Psoas muscle (tissue), 7 donors: ENCODE measurements at regions not wholly inside any gene's neighbourhood (a gene's known extent, or its start where the extent isn't known, plus 50 kb on each side); places are given as distances from the start of the nearest gene placed in this dataset.
"Not testable (repeated sequence)": the region's sequence is repeated elsewhere in the genome, so short reads cannot be mapped to it uniquely, and the experiment has no call there.

Source experiments
- ATAC-seq, 4 donors: fragments of 200-7000 bp; cut with Tn5 transposase; one replicate each; pipeline ENCODE4 v1.9.1; 2020; ENCODE audit warnings: moderate library complexity in 3 of 4, mild to moderate bottlenecking in 2 of 4
- DNase-seq, 2 donors: peaks; one replicate each; pipeline ENCODE4 v3.0.0-alpha.2; 2020
- H3K27ac ChIP-seq: fragments of 200-600 bp; one replicate; pipeline ENCODE4 v1.8.0; 2022
- H3K27me3 ChIP-seq, 3 donors: fragments of 200-600 bp in 1 of 3; one replicate each; pipeline versions ENCODE4 v1.6.1 to v1.8.0; 2013 to 2022; ENCODE audit warnings: low read length in 2 of 3, mild to moderate bottlenecking in 2 of 3, moderate library complexity in 1 of 3; ENCODE audit not compliant: insufficient read depth in 3 of 3
- H3K36me3 ChIP-seq, 2 donors: fragments of 200-600 bp in 1 of 2; one replicate each; pipeline versions ENCODE4 v1.6.1 to v1.8.0; 2013 to 2022; ENCODE audit warnings: low read depth in 1 of 2, mild to moderate bottlenecking in 1 of 2, moderate library complexity in 1 of 2; ENCODE audit not compliant: insufficient read depth in 1 of 2
- H3K4me1 ChIP-seq: fragments of 200-600 bp; one replicate; pipeline ENCODE4 v1.8.0; 2022
- H3K4me3 ChIP-seq: fragments of 200-600 bp; one replicate; pipeline ENCODE4 v1.8.0; 2022; ENCODE audit warnings: mild to moderate bottlenecking
- H3K9me3 ChIP-seq: fragments of 200-600 bp; one replicate; pipeline ENCODE4 v1.8.0; 2022
- CTCF ChIP-seq: fragments of 200-600 bp; IDR thresholded peaks from one replicate; pipeline ENCODE4 v1.8.0; 2022; ENCODE audit warnings: antibody characterized with exemption
- WGBS, 3 donors: extraction: QIAGEN DNeasy Blood & Tissue Kit; methylation state at CpG; one replicate each; pipeline versions ENCODE4 v1.1.6 to v1.1.7; 2013; 5-methylcytosine and 5-hydroxymethylcytosine counted together
- intact Hi-C, 2 donors: fragments of 100-400 bp; cut with DNase I; formaldehyde crosslinking; loops; one replicate each; pipeline versions ENCODE4 v1.11.0 to v1.14.2; 2022
- donor health status: healthy with polysubstance abuse.
- donor health status: DM: no; HTN: no; CAD: no; lungs with moderate emphysema.
- donor health status: Bipolar disorder and iron deficiency.
- donor health status: healthy.
- donor health status: DM: yes; HTN: yes; CAD: no.
- donor health status: DM: no; HTN: no; CAD: no.
- donor health status: DM: yes; HTN: yes; CAD: no.

GRCh38 chr5:110968246-110969005 lies 103.1 kb upstream of the TSLP start:
- TF ChIP-seq CTCF: no peak
- no peaks in the 10 kb centered on the region for H3K36me3 ChIP-seq
- intact Hi-C loops: no loop called here
- ATAC-seq (no peak), DNase-seq (no peak)
- H3K27ac ChIP-seq: no peak overlapping the region
- H3K4me3 ChIP-seq: no peak overlapping the region
- no peaks in the 10 kb centered on the region for H3K27me3 ChIP-seq
- 82 to 83% (median 82%) methylated on average over 4 of the region's 4 CpGs for WGBS, 3 donors
- no peaks in the 10 kb centered on the region for H3K9me3 ChIP-seq
- no peaks in the 10 kb centered on the region for H3K4me1 ChIP-seq

- Histone ChIP-seq H3K4me1 (no peaks in the 10 kb centered on the region), H3K9me3 (peaks cover 4% of the 10 kb centered on the region), H3K27ac (no peak overlapping the region), H3K36me3 (no peaks in the 10 kb centered on the region), H3K27me3 (no peaks in the 10 kb centered on the region), H3K4me3 (no peak overlapping the region)
- no peak for TF ChIP-seq CTCF
- no peak for DNase-seq
- no peak for ATAC-seq
- WGBS, 3 donors: 46 to 51% (median 48%) methylated on average over 3 of the region's 3 CpGs
- intact Hi-C loops: no loop called here
These were observed 102.0 kb upstream of the TSLP start for GRCh38 chr5:110969502-110969901.

GRCh38 chr5:110973510-110973909 lies 98.0 kb upstream of the TSLP start:
- ATAC-seq (no peak), DNase-seq (no peak)
- no peak for TF ChIP-seq CTCF
- Histone ChIP-seq H3K4me1 (no peaks in the 10 kb centered on the region), H3K4me3 (no peak overlapping the region), H3K27ac (no peak overlapping the region), H3K27me3 (no peaks in the 10 kb centered on the region), H3K36me3 (no peaks in the 10 kb centered on the region), H3K9me3 (peaks cover 4% of the 10 kb centered on the region)
- WGBS, 3 donors: 47 to 52% (median 48%) methylated on average over 2 of the region's 2 CpGs
- intact Hi-C loops: no loop called here

- Histone ChIP-seq H3K27me3 (no peaks in the 10 kb centered on the region), H3K36me3 (no peaks in the 10 kb centered on the region), H3K27ac (no peak overlapping the region), H3K4me3 (no peak overlapping the region), H3K4me1 (no peaks in the 10 kb centered on the region), H3K9me3 (peaks cover 4% of the 10 kb centered on the region)
- intact Hi-C loops: no loop called here
- TF ChIP-seq CTCF: no peak
- DNase-seq: no peak
- 83 to 89% (median 85%) methylated on average over 1 of the region's 1 CpG for WGBS, 3 donors
- ATAC-seq: no peak
These were observed 93.6 kb upstream of the TSLP start for GRCh38 chr5:110977915-110978314.

GRCh38 chr5:110985882-110986281 lies 85.6 kb upstream of the TSLP start:
- H3K4me1 ChIP-seq, H3K36me3 ChIP-seq, H3K27me3 ChIP-seq, H3K4me3 ChIP-seq, intact Hi-C loops, ATAC-seq, H3K9me3 ChIP-seq, H3K27ac ChIP-seq, DNase-seq: not testable (repeated sequence)
- 72 to 82% (median 74%) methylated on average over 19 of the region's 19 CpGs for WGBS, 3 donors

- intact Hi-C loops, H3K4me1 ChIP-seq, DNase-seq, H3K4me3 ChIP-seq, H3K9me3 ChIP-seq, H3K27ac ChIP-seq, ATAC-seq, H3K27me3 ChIP-seq, H3K36me3 ChIP-seq: not testable (repeated sequence)
- 88 to 92% (median 89%) methylated on average over 3 of the region's 3 CpGs for WGBS, 3 donors
These were observed 83.9 kb upstream of the TSLP start for GRCh38 chr5:110987573-110987972.
